ENCODE measurements at regions not wholly inside any gene's neighbourhood (a gene's known extent, or its start where the extent isn't known, plus 50 kb on each side); places are given as distances from the start of the nearest gene placed in this dataset.

- TF ChIP-seq USF1 (IDR thresholded peaks at IDR 0.05) (no peak), TEAD4 (IDR thresholded peaks at IDR 0.05) (no peak), FOXM1 (IDR thresholded peaks at IDR 0.05; ENCODE audit: borderline replicate concordance, low read depth) (no peak), MAX (IDR thresholded peaks at IDR 0.05) (no peak), EGR1 (IDR thresholded peaks at IDR 0.05) (no peak), ZBTB7A (IDR thresholded peaks at IDR 0.05; ENCODE audit: low read depth) (no peak), TAF1 (IDR thresholded peaks at IDR 0.05; ENCODE audit: low read depth) (no peak), YY1 (IDR thresholded peaks at IDR 0.05; ENCODE audit: low read depth) (no peak), TCF12 (IDR thresholded peaks at IDR 0.05; ENCODE audit: low read depth) (no peak), EP300 (IDR thresholded peaks at IDR 0.05; ENCODE audit: borderline replicate concordance) (no peak)
Measured at GRCh38 chr6:167691533-167692312, 135.0 kb upstream of the AFDN start.

GRCh38 chr6:167695831-167696230, 130.9 kb upstream of the AFDN start:
- TF ChIP-seq MAX (IDR thresholded peaks at IDR 0.05) (no peak), CREB1 (IDR thresholded peaks at IDR 0.05; ENCODE audit: low read depth) (no peak), ZBTB7A (IDR thresholded peaks at IDR 0.05; ENCODE audit: low read depth) (no peak), YY1 (IDR thresholded peaks at IDR 0.05; ENCODE audit: low read depth) (no peak), TAF1 (IDR thresholded peaks at IDR 0.05; ENCODE audit: low read depth) (no peak), TCF12 (IDR thresholded peaks at IDR 0.05; ENCODE audit: low read depth) (no peak), USF1 (IDR thresholded peaks at IDR 0.05) (no peak), FOXM1 (IDR thresholded peaks at IDR 0.05; ENCODE audit: borderline replicate concordance, low read depth) (no peak), TEAD4 (IDR thresholded peaks at IDR 0.05) (no peak), EP300 (IDR thresholded peaks at IDR 0.05; ENCODE audit: borderline replicate concordance) (no peak), NFIC (IDR thresholded peaks at IDR 0.05) (no peak), EGR1 (IDR thresholded peaks at IDR 0.05) (no peak), CEBPB (IDR thresholded peaks at IDR 0.05) (no peak), REST (IDR thresholded peaks at IDR 0.05; ENCODE audit: low read depth) (no peak), RAD21 (IDR thresholded peaks at IDR 0.05; ENCODE audit: low read depth) (no peak)

GRCh38 chr6:167696296-167696695, 130.4 kb upstream of the AFDN start:
- TF ChIP-seq FOXM1 (IDR thresholded peaks at IDR 0.05; ENCODE audit: borderline replicate concordance, low read depth) = no peak
- TF ChIP-seq CREB1 (IDR thresholded peaks at IDR 0.05; ENCODE audit: low read depth) = no peak
- TF ChIP-seq USF1 (IDR thresholded peaks at IDR 0.05) = no peak
- TF ChIP-seq TEAD4 (IDR thresholded peaks at IDR 0.05) = no peak
- TF ChIP-seq YY1 (IDR thresholded peaks at IDR 0.05; ENCODE audit: low read depth) = no peak
- TF ChIP-seq ZBTB7A (IDR thresholded peaks at IDR 0.05; ENCODE audit: low read depth) = no peak
- TF ChIP-seq RAD21 (IDR thresholded peaks at IDR 0.05; ENCODE audit: low read depth) = no peak
- TF ChIP-seq REST (IDR thresholded peaks at IDR 0.05; ENCODE audit: low read depth) = no peak
- no peak for TF ChIP-seq CEBPB (IDR thresholded peaks at IDR 0.05)
- TF ChIP-seq TCF12 (IDR thresholded peaks at IDR 0.05; ENCODE audit: low read depth) = no peak
- TF ChIP-seq TAF1 (IDR thresholded peaks at IDR 0.05; ENCODE audit: low read depth) = no peak

GRCh38 chr6:167697316-167697715, 129.4 kb upstream of the AFDN start:
- no peak for TF ChIP-seq REST (IDR thresholded peaks at IDR 0.05; ENCODE audit: low read depth)
- TF ChIP-seq TEAD4 (IDR thresholded peaks at IDR 0.05) = no peak
- no peak for TF ChIP-seq EGR1 (IDR thresholded peaks at IDR 0.05)
- TF ChIP-seq FOXM1 (IDR thresholded peaks at IDR 0.05; ENCODE audit: borderline replicate concordance, low read depth) = no peak
- TF ChIP-seq CEBPB (IDR thresholded peaks at IDR 0.05) = no peak
